GM21367 (cell line): ENCODE measurements at regions not wholly inside any gene's neighbourhood (a gene's known extent, or its start where the extent isn't known, plus 50 kb on each side); places are given as distances from the start of the nearest gene placed in this dataset.

Experiments
- ATAC-seq: cut with Tn5 transposase; IDR thresholded peaks from one replicate; pipeline ENCODE4 v1.9.1; 2021; ENCODE audit not compliant: unreplicated experiment

DNA sequence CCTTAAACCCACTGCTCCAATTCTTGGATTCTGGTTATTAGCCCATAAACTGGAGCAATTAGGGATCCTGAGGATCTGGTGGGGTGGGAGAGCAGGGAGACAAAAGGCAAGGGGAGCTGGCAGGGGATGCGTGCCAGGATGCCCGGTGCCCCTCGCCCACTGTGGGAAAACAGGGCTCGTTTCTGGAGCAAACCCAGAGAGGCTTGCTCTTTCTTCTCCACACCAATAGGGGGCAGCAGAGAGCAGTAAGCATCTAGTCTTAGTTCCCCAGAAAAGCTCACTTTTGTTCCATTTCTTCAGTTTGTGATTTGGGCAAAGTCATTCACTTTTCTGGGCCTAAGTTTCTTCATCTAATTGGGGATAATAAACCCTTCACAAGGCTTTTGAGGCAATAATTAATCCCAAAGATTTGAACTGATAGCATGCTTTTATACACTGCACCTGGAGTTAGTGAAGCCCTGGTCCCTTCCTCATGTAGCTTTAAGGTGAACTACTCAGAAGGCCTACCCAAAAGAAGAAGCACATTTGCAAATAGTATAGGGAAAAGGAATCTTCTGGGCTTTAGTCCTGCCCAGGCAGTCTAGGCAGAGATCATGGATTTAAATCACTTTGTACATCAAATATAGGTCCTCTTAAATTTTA is 160.6 kb upstream of the USP24 start:
- ATAC-seq: peak; percentile 84

DNA sequence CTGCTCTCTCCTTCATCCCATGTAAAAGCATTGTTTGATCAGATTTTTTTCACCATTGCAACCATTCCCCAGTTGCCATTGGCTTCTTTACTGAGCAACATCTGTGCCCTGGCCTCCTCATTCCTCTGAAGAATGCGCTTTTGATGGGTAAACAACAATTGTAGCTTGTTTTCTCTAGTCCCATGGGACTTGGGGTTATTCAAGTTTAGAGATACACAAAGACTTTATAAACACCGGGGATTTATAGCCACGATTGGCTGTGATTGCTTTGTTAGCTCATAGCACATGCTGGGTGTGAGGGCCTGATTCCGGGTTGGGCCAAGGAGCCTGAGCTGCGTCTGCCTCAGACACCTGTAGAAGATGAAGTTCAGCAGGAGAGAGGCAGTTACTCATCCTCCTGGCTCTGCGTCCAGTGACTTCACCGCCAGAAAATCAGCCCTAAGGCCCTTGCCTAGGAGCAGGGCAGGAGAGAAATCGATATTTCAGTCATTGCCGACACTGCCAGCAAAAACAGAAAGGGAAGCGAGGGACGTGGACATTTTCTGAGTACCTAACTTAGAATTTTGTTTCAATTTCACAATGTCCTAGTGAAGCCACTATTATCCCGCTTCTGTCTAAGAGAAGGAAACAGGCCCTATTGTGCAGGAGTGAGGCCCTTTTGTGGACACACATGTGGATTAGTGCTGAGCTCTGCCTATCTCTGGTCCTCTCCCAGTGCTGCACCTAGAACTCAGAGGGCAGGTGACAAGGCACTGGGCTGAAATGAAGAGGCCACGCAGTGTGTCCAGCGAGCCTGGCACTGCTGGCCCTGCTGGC is 159.8 kb upstream of the USP24 start:
- ATAC-seq: no peak

DNA sequence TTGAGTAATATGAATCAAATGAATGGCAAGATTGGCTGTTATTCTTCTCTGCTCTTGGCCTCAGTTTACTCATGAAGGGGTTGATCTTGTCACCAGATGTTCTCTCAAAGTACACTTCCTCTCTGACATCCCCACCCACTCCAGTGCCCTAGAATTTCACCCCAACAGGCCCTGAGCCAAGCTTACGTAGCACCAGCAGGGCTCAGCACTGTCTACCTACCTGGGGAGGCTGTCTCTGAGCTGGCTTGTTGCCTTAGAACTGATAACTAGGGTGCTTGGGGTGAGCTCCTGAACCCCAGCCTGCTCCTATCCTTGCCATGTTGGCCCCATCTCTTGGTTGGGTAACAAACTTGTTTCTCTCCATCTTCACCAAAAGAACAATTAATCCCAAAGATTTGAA is 159.1 kb upstream of the USP24 start:
- ATAC-seq: no peak

DNA sequence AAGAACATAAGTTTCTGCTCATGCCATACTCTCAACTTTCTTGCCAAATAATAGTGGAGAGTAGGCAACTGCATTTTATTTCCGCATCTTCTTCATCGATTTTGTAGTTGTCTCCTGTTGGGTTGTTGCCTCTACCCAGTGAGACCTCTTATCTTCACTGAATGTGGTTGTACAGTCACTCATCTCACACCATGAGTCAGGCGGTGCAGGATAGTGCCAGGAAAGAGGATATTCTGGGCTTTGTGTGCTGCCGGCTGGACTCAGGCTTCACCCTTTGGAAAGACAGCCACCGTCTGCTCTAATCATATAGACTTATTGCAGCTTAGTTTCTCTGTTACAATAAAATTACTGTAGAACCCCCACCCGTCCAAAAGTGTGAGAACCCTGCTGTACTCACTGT is 154.3 kb upstream of the USP24 start:
- ATAC-seq: no peak

DNA sequence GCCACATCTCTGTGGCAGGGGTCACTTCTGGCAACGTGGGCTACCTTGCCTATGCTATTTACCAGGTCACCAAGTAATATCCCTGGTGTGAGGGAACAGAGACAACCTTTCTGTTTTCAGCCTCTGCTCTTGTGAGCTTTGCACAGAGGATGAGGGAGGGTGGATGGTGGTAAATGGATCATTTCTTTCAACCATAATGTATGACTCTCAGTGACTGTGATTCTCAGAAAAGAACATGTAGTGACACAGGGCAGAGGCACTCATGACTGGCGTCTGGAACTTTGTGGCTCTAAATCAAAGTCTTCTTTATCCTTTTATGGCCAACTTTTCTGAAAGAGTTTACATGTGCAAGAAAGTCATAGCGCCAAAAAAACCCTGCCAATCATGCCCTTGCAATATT is 153.5 kb upstream of the USP24 start:
- no peak for ATAC-seq

DNA sequence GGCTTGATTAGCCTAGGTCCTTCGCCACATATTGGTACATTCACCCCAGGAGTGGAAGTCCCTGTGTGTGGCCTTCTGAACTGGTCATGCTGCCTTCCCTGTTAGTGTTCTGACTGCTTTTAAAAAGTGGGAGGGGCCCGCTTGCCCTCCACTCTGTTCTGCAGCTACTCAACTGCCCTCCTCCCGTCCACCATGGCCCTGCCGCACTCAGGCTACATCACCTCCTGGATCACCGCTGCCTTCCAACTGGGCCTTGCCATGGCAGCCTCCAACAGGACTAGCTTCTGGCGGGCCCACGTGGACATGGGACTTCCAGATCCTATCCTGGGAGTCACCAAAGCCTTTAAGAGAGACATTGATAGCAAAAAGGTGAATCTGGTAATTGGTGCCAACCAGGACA is 152.1 kb upstream of the USP24 start:
- no peak for ATAC-seq

DNA sequence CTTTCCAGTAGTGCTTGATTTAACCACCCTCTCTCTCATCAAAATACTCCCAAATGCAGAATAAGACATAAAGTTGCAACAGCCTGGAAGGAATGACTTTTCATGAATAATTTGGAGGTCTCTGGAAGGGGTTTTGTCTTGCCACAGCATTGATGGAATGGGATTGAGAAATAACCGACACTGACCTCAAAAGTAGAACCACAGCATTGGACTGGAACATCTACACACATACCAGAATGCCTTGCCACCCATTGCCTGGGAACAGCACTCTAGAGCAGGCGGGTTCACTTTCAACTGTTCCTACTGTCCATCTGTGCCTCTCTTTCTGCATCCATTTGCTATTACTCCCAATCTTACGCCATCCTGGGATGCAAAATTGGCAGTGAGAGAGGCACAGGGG is 149.1 kb upstream of the USP24 start:
- no peak for ATAC-seq

DNA sequence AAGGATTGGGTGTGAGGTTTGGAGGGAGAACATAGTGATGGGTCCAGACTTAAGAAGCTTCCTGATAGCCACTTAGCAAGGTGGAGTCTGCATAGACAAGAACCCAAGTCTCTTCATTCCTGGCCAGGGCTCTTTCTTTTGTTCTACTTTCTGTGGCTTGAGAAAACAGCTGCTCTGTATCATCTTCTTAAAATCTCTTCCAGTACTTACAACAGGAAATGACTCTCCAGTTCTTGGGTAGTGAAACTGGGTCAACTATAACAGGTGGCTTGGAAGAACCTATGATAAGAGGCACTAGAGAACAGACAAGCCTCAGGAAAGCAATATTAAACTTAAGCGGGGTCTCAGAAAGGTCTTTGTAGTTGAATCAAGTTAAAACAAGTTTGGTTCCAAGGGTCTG is 148.1 kb upstream of the USP24 start:
- ATAC-seq: no peak

DNA sequence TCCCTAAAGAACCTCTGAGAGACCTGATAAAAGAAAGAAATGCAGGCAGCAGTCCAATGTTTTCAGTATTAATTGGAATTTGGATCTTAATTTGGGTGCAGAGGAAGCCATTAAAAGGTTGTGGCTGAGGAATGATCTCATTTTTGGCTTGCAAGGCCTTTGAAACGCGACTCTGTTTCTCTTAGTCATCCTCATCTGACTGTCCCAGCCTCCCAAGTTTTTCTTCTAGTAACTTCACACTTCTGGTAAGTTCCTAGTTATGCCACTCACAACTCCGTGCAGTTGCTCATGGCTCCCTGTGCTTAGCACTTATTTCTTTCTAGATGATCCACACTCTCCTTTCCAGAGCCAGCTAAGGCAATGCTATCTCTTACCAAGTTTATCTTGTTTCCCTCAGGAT is 147.4 kb upstream of the USP24 start:
- no peak for ATAC-seq

DNA sequence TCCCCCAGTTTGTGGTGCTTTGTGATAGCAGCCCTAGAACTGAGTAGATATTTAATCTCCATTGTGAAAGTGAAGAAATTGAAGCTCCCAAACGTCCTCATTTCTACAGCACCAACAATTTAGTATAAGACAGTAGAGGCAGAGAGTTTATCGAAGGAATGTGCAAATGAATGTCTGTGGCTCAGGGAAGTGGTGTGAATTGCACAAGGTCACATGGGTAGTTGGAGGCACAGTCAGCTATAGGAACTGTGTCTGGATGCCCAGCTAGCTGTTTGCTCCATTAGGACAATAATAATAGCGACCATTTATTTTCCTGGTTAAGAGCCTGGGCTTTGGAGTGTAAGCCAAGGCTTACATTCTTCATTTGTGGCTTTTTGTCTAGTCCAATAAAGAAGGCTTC is 144.4 kb upstream of the USP24 start:
- no peak for ATAC-seq

DNA sequence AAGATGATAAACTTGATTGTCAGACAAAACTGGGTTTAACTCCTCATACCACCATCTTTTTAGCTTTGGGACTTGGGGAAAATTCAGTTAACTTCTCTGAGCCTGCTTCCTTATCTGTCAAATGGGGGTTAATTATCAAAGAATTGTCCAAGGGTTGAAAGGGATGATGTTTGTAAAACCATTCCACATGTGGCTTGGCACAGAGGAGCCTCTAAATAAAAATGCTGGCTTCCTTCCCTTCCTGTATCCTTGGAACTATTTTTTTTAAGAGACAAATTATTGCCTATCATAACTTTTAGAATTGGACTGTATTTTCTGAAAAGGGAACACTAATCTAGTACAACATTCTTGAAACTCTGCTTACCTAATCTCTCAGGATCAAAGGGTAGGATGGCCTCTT is 143.4 kb upstream of the USP24 start:
- no peak for ATAC-seq

DNA sequence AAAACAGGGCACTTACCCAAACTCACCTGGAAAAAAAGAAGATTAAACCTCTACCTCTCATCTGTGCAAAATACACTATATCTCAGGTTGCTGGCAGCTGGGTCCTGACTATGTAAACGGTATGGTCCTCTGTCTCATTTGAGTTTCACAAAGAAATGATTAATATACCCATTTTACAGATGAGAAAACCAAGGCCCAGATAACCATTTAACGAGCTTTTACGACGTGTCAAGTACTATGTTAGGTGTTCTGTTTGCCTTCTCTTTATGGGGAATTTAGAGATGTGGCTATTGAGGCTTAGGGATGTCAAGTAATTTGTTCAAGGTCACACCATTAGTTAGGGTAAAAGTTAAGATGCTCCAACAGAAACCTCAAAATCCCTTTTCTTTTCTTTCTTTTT is 140.4 kb upstream of the USP24 start:
- ATAC-seq: no peak

DNA sequence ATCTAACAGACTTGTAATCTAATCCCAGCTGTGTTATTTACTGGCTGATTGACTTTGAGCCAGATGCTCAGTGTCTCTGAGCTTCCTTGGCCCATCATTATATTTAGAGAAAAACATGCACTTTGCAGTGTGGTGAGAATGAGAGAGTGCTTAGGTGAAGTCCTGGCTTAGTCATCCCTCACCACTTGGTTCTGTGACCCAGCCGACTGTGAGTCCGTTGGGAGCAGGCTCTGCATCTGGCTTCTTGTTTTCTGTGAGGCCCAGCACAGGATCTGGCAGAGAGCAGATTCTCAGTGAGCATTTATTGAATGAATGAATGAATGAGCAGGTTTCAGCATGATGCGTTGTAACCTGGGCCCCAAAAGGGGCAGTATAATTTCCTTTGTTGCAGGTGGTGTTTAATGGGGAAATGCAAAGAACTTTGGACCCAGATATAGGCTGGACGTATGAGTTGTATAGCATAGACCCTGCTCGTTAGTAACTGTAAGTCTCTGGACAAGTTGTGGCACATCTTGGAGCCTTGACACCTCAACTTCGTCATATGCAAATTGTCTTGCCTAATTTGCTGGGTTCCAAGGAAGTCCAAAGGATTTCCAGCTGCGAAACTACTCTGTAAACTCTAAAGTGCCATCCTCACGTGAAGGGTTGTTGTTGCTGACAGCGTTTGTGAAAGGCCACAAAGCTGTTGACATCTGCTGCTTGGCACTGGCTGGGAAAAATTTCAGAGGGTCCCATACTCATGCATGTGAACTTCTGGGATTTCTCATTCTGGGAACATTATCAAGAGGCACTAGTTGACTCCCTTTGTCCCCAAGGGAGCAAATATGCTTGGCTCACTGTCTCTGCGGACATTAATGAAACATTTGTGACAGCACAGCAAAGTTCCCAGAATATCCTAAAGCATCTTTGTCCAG is 138.8 kb upstream of the USP24 start:
- no peak for ATAC-seq

DNA sequence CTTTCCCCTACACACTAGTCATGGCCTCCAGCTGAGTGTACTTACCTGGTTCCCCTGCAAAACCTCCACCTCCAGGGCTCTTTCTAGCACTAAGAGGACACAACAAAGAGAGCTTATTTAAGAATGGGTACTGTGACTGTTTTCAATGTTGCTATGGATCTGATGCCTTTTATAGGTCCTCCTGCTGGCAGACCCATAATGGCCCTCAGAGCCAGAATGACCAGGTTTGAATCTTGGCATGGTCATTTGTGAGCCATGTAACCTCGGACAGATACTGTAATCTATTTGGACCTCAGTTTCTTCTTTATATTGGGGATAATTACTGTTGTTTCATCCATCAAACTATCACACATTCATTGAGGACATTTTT is 137.6 kb upstream of the USP24 start:
- no peak for ATAC-seq

DNA sequence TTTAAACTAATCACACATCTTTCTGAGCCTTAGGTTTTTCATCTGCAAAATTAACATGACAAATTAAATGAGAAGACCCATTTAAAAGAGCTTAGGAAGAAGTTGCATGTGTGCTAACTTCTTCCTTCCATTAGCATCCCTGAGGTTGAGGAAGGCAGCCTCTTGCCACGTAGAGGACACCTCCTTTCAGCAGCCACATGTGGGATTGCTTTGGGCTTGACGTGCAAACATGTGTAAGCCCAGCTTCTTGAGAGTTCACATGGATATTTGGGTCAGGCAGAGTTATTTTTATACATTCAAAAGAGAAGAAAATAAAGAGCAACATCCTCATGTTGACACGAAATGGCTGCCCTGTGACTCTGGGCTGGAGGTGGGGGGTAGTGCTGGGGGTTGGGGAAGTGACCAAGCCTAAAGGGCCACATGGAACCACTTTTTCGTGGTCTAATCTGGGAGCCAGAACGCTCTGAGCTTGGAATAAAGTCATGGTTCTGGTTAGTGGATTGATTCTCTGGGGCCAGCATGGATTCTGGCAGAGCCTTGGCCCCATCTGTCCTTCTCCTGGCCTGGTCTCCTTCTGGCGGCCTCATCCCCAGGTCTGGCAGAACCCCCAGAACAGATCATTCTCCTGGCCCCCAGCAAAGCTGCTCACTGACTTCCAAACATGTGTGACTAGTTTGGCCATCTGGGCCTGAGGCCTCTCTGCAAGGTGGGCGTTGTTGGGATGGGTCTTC is 137.1 kb upstream of the USP24 start:
- ATAC-seq: no peak

DNA sequence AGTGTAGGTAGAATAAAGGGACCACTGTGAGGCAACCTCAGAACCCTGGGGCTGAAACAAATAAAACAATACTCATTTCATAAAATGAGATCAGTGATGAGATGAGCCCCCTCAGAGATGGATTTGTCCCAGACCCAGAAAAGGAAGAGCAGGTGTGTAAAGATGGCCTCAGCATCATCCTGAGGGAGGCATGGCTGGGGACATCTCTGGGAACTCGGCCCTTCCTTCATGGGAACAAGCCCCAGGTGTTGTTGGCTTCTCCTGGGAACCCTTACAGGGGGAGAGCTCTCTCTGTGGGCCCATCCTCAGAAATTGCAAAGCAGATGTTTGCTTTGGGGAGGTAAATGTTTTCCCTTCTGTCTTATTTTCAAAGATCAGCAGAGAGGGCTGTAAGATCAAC is 133.2 kb upstream of the USP24 start:
- no peak for ATAC-seq

DNA sequence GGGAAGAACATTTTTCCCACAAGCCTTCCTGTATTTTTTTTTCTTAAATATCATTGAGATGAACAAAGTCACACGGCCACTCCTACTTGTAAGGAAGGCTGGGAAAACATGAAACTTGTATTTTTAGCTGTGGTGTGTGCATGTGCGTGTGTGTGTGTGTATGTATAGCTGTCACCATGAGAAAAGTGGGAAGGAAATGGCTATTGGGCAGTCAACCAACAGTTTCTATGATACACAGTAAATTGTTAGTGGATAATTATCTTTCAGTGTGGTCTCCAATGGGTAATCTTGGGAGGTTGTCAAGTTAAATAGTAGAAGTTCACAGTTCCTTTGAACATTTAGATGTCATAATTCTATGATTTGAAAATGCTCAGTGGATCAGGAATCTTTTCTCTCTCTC is 132.7 kb upstream of the USP24 start:
- no peak for ATAC-seq

DNA sequence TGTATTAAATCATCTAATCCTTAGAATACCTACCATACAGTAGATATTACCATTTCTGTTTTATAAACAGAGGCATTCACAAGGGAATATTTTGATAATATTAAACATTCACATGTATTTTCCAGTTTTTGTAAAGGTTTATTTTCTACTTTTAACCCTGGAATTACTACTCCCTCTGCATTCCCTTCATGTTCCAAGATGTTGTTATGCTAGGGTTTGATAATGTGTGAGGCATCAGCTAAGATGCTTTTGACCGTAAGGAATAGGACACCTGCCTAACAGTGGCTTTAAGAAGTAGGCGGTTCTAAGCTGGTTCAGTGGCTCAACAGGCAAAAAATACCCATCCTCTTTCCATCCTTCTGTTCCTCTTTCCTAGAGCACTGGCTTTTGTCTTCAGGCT is 131.9 kb upstream of the USP24 start:
- no peak for ATAC-seq

DNA sequence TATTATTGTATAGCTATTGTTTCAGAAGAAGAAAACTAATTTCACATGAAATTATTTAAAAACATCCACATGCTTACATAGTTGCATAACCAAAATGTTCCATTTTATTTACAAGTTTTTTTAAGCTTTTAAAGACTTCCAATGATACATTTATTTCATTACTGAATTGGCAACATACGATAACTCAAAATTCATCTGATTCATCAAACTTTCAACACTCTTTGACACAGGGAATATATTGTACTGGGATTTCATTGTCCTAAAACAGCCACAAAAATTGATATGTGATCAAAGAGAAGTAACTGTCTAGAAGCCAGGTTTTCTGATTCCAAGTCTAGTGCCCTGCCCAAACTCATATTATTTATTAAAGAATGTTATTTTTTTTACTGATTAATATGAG is 131.4 kb upstream of the USP24 start:
- ATAC-seq: no peak

DNA sequence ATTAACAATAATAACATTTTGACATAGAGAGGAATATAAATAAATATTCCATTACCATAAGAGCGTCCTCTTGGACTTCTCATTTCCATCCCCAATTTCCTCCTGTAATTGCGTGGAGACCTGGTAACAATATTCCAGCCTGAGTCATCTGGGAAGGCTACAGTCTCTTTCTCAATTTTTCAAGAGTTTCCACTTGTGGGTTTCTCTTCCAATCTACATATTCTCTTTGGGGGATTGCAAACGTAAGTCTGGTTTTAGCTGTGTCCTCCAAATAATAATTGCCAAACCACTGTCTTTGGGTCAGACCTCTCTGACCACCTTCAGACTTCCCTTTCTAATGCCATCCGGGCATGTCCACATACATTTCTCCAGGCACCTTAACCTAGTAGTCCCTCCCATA is 124.5 kb upstream of the USP24 start:
- ATAC-seq: no peak

DNA sequence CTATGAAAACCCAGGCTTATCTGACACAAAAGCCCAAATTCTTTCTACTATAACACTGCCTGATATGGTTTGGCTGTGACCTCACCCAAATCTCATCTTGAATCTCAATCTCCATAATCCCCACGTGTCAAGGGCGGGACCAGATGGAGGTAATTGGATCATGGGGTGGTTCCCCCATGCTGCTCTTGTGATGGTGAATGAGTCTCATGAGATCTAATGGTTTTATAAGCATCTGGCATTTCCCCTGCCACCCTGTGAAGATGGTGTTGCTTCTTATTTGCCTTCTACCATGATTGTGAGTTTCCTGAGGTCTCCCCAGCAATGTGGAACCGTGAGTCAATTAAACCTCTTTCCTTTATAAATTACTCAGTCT is 123.3 kb upstream of the USP24 start:
- ATAC-seq: no peak
